T47D (cell line): ENCODE measurements at regions not wholly inside any gene's neighbourhood (a gene's known extent, or its start where the extent isn't known, plus 50 kb on each side); places are given as distances from the start of the nearest gene placed in this dataset.

Source experiments
- DNase-seq, 2 experiments: peaks; one replicate each; pipeline versions ENCODE4 v3.0.0 to v3.0.0-alpha.2; 2011 to 2012; ENCODE audit warnings: low read depth in 1 of 2, low spot score in 1 of 2
- JUND ChIP-seq: IDR thresholded peaks from 2 replicates; pipeline ENCODE4 v1.6.1; 2012; ENCODE audit warnings: low read depth
- in situ Hi-C: cut with HindIII; loops from 2 replicates; pipeline ENCODE4 v1.10.0; 2016; ENCODE audit warnings: low sequenced_read_pairs, low pct_unique_long_range_greater_than_20kb

DNA sequence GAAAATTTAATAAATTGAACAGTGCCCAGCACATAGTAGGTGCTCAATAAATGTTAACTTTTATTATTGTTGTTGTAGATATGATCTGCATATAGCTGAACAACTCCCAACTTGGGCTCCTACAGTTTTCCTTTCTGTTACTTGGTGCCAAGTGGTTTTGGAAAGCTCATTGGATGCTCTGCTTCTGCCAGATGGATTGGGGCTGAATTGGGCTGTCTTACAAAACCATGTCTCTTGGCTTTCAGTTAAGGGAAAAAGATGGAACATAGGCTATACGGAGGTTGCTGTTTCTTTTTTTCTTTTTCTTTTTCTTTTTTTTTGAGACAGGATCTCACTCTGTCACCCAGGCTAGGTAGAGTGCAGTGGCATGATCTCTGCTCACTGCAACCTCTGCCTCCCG is 140.7 kb upstream of the PWP1 start:
- TF ChIP-seq JUND, result no peak
- DNase-seq, result no peak
- in situ Hi-C loops, result no loop called here

DNA sequence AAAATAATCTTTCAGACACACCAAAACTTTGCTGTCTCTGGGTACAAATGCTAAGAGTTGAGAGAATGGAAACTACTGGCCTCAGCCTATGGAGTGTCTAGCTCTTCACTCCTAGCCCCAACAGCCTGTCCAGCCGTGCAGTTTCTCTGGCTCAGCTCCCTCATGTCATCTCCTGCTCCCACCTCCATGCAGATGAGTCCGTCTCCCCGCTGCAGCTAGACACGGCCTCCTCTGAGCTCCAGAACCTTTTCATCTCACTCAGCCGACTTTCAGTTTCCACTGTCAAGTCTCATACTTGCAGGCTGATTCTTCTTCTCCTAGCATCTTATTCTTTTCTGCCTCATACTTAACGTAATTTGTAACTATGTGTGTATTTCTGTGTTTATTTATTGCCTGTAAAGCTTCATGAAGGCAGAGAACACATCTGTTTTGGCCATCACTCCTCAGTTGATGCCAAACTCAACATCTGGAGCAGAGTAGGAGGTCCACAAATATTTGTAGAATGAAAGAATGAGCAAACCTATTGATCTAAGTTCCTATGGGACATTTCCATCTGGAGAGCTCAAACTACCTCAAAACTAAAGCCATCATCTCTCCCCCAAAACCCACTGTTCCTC is 139.8 kb upstream of the PWP1 start:
- TF ChIP-seq JUND, result no peak
- DNase-seq, result peak in 1 of 2 experiments; percentile 34
- in situ Hi-C loops, result no loop called here

GRCh38 chr12:107547389-107547788 is 138.2 kb upstream of the PWP1 start:
- in situ Hi-C loops, result no loop called here
- TF ChIP-seq JUND, result no peak
- DNase-seq, result no peak

- in situ Hi-C loops, result no loop called here
- DNase-seq, result no peak
- no peak for TF ChIP-seq JUND
Measured at GRCh38 chr12:107549651-107550480, 135.7 kb upstream of the PWP1 start.

- no peak for DNase-seq
- in situ Hi-C loops, result no loop called here
- TF ChIP-seq JUND, result no peak
Measured at GRCh38 chr12:107551434-107551833, 134.2 kb upstream of the PWP1 start.

DNA sequence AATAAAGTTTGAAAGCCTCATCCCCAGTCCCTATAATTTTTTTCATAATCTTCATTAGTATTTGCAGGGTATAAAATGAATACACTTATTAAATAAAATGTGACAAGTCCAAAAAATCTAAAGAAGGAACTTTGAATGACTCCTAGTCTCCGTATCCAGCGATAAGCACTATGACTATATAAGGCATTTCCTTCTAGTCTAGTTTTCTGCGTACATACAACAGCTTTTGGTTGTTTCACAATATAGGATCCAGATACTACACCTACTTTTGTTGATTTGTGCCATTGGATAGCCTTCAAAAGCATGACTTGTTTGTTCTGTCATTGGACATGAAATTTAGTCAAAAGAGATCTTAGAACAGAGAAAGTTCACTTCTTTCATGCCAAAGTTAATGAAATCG is 133.3 kb upstream of the PWP1 start:
- in situ Hi-C loops, result no loop called here
- TF ChIP-seq JUND, result no peak
- no peak for DNase-seq

DNA sequence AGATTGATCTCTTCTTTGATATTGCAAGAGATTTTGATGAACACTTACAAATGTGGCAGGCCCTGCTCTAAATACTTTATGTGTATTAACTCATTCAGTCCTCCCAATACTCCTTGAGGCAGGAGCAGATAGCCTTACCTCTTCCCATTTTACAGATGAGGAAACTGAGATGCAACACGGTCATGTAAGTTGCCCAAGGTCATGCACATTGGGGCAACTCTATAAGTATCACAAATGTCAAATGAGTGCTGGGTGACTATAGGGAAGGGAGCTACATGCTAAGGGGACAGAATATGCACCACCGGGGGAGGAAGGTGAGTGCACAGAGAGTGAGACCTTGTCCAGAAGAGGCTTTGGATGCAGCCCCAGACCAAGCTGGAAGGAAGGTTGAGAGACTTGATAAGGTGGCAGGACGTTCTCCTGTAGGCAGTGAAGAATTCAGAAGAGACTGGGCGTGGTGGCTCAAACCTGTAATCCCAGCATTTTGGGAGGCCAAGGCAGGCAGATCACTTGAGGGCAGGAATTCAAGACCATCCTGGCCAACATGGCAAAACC is 132.3 kb upstream of the PWP1 start:
- TF ChIP-seq JUND, result no peak
- no peak for DNase-seq
- in situ Hi-C loops, result no loop called here

DNA sequence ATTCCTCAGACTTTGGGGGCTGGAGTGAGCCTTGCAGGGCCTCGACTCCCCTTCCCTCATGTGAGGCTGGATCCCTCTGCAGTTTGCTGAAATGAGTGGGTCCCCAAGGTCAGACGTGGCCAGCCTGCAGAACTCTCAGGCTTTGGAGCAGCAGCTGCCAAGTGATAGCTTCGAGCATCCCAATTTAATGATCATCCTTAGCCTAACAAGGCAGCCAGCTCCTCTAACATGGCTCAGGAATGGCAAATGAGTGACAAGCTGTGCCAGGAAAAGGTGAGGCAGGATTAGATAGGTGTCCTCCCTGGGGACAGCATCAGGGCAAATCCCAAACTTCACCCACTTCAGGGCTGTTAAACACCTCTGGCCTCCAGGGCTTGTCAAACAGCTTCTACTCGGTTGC is 130.7 kb upstream of the PWP1 start:
- in situ Hi-C loops, result no loop called here
- DNase-seq, result no peak
- no peak for TF ChIP-seq JUND

GRCh38 chr12:107557026-107557425 is 128.6 kb upstream of the PWP1 start:
- DNase-seq, result no peak
- in situ Hi-C loops, result no loop called here
- TF ChIP-seq JUND, result no peak

- TF ChIP-seq JUND, result no peak
- in situ Hi-C loops, result no loop called here
- DNase-seq, result no peak
Measured at GRCh38 chr12:107557589-107558100, 128.0 kb upstream of the PWP1 start.

GRCh38 chr12:107558141-107558815 is 127.3 kb upstream of the PWP1 start:
- TF ChIP-seq JUND, result no peak
- DNase-seq, result no peak
- in situ Hi-C loops, result no loop called here

DNA sequence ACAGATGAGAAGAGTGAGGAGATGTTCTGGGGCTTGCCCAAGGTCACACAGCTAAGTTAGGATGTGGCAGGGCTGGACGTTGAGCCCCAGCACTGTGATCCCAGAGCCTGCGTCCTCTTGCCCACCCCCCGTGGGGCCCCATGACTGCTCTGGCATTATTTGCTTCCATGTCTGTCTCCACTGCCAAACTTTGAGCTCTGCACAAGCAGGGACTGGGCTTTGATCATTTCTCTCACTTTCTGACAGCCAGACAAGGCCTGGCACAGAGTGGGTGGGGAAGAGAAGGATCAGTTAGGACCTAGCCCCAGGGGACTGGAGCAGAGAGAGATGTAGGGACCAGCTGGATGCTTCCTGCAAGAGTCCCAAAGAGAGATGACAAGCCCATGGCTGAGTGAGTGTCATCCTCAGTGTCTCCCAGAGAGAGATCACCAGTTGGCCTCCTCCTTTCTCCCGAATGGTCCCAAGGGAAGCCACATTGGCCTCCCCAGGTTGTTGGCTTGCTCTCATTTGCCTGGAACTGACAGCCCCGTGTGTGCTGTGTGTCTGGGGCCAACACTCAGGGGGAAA is 126.7 kb upstream of the PWP1 start:
- DNase-seq, result no peak
- no peak for TF ChIP-seq JUND
- in situ Hi-C loops, result no loop called here
